Smooth muscle cell (in vitro differentiated cells): ENCODE measurements at regions not wholly inside any gene's neighbourhood (a gene's known extent, or its start where the extent isn't known, plus 50 kb on each side); places are given as distances from the start of the nearest gene placed in this dataset.

Source experiments
- DNase-seq: peaks from one replicate; lab custom pipeline; 2025; ENCODE audit not compliant: unreplicated experiment; lab: John Stamatoyannopoulos, UW
- H2AFZ ChIP-seq: fragments of 200-600 bp; sonication (generic); 2 replicates; pipeline ENCODE4 v1.6.0; 2016; ENCODE audit warnings: antibody characterized with exemption, low read depth, mild to moderate bottlenecking
- H3F3A ChIP-seq: fragments of 200-600 bp; sonication (generic); 2 replicates; pipeline ENCODE4 v1.6.0; 2017; ENCODE audit warnings: antibody characterized with exemption, low read depth
- H3K27ac ChIP-seq: fragments of 200-600 bp; sonication (generic); 2 replicates; pipeline ENCODE4 v1.5.1; 2016; ENCODE audit warnings: low read depth, mild to moderate bottlenecking
- H3K27me3 ChIP-seq: fragments of 200-600 bp; sonication (generic); 2 replicates; pipeline ENCODE4 v1.6.1; 2016; ENCODE audit warnings: low read depth, mild to moderate bottlenecking
- H3K36me3 ChIP-seq: fragments of 200-600 bp; sonication (generic); 2 replicates; pipeline ENCODE4 v1.5.1; 2016; ENCODE audit warnings: low read depth
- H3K4me1 ChIP-seq: fragments of 200-600 bp; sonication (generic); 2 replicates; pipeline ENCODE4 v1.5.1; 2016; ENCODE audit warnings: low read depth
- H3K4me2 ChIP-seq: fragments of 200-600 bp; sonication (generic); 2 replicates; pipeline ENCODE4 v1.6.0; 2016; ENCODE audit warnings: mild to moderate bottlenecking
- H3K4me3 ChIP-seq: fragments of 200-600 bp; sonication (generic); 2 replicates; pipeline ENCODE4 v1.5.1; 2016; ENCODE audit warnings: mild to moderate bottlenecking
- H3K79me2 ChIP-seq: fragments of 200-600 bp; sonication (generic); 2 replicates; pipeline ENCODE4 v1.6.0; 2016; ENCODE audit warnings: low read depth, mild to moderate bottlenecking
- H3K9ac ChIP-seq: fragments of 200-600 bp; sonication (generic); 2 replicates; pipeline ENCODE4 v1.6.0; 2016; ENCODE audit warnings: low read depth
- H3K9me3 ChIP-seq: fragments of 200-600 bp; sonication (generic); replicated peaks from 2 replicates; pipeline ENCODE4 v1.5.1; 2016; ENCODE audit warnings: low read depth
- H4K20me1 ChIP-seq: fragments of 200-600 bp; sonication (generic); 2 replicates; pipeline ENCODE4 v1.6.0; 2016; ENCODE audit warnings: low read depth
- CTCF ChIP-seq: fragments of 200-600 bp; sonication (generic); IDR thresholded peaks from 2 replicates; pipeline ENCODE4 v1.5.1; 2017; ENCODE audit warnings: borderline replicate concordance, mild to moderate bottlenecking, antibody characterized with exemption; ENCODE audit not compliant: insufficient read depth, poor library complexity, severe bottlenecking
- WGBS: methylation state at CpG from one replicate; pipeline ENCODE4 v1.1.7; 2016; ENCODE audit warnings: low lambda C conversion rate; 5-methylcytosine and 5-hydroxymethylcytosine counted together

- no peak for TF ChIP-seq CTCF
- Histone ChIP-seq H3K36me3 (no peaks in the 10 kb centered on the region), H3K27me3 (no peaks in the 10 kb centered on the region), H3K27ac (no peak overlapping the region), H3K79me2 (no peaks in the 10 kb centered on the region), H3K9me3 (no peaks in the 10 kb centered on the region), H4K20me1 (no peaks in the 10 kb centered on the region), H3K4me1 (no peaks in the 10 kb centered on the region), H3K4me3 (no peak overlapping the region), H3K9ac (no peak overlapping the region), H3F3A (no peaks in the 10 kb centered on the region), H2AFZ (no peak overlapping the region), H3K4me2 (no peak overlapping the region)
- WGBS, result 71% methylated on average over 1 of the region's 1 CpG
- no peak for DNase-seq
Observed at GRCh38 chr11:101342307-101342706, 212.7 kb upstream of the PGR start.

- H3K27ac ChIP-seq, result peak overlapping the region; percentile 57
- no peak overlapping the region for H3K4me3 ChIP-seq
- no peaks in the 10 kb centered on the region for H3K27me3 ChIP-seq
- no peak overlapping the region for H2AFZ ChIP-seq
- H4K20me1 ChIP-seq, result no peaks in the 10 kb centered on the region
- no peaks in the 10 kb centered on the region for H3F3A ChIP-seq
- 61% methylated on average over 1 of the region's 1 CpG for WGBS
- H3K9me3 ChIP-seq, result no peaks in the 10 kb centered on the region
- no peak for DNase-seq
- no peaks in the 10 kb centered on the region for H3K36me3 ChIP-seq
- no peaks in the 10 kb centered on the region for H3K79me2 ChIP-seq
- TF ChIP-seq CTCF, result no peak
- no peak overlapping the region for H3K4me2 ChIP-seq
- no peaks in the 10 kb centered on the region for H3K4me1 ChIP-seq
- H3K9ac ChIP-seq, result no peak overlapping the region
Observed at GRCh38 chr11:101341578-101341977, 212.0 kb upstream of the PGR start.

- no peaks in the 10 kb centered on the region for H3K27me3 ChIP-seq
- no peaks in the 10 kb centered on the region for H3K4me1 ChIP-seq
- H2AFZ ChIP-seq, result no peak overlapping the region
- no peak for TF ChIP-seq CTCF
- 59% methylated on average over 4 of the region's 4 CpGs for WGBS
- H3K4me2 ChIP-seq, result no peak overlapping the region
- no peak for DNase-seq
- H3F3A ChIP-seq, result no peaks in the 10 kb centered on the region
- no peak overlapping the region for H3K27ac ChIP-seq
- no peak overlapping the region for H3K4me3 ChIP-seq
- no peaks in the 10 kb centered on the region for H3K79me2 ChIP-seq
- H3K36me3 ChIP-seq, result no peaks in the 10 kb centered on the region
- H4K20me1 ChIP-seq, result no peaks in the 10 kb centered on the region
- no peaks in the 10 kb centered on the region for H3K9me3 ChIP-seq
- no peak overlapping the region for H3K9ac ChIP-seq
Observed at GRCh38 chr11:101336858-101337257, 207.2 kb upstream of the PGR start.

DNA sequence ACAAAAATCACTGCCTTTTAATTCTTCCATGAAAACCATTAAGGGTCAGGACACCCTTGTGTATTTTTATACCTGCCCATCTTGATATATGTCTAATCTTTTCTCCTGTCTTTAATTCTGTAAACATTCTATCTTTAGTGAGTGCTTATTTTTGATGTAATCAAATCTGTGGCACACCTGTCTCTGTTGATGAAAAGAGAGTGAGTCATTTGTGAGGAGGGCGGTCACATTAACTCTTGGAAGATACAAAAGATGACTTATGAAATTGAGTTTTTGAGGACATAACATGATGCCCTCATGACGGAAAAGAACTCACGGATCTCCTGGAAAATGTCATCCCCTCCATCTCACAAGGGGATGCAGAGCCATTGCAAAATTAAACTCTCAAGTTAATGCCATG, 206.5 kb upstream of the PGR start:
- Histone ChIP-seq H3K4me2 (no peak overlapping the region), H3K4me1 (no peaks in the 10 kb centered on the region), H3F3A (no peaks in the 10 kb centered on the region), H4K20me1 (no peaks in the 10 kb centered on the region), H3K27me3 (no peaks in the 10 kb centered on the region), H3K9me3 (no peaks in the 10 kb centered on the region), H2AFZ (no peak overlapping the region), H3K36me3 (no peaks in the 10 kb centered on the region), H3K79me2 (no peaks in the 10 kb centered on the region), H3K4me3 (no peak overlapping the region), H3K9ac (no peak overlapping the region), H3K27ac (no peak overlapping the region)
- no peak for TF ChIP-seq CTCF
- DNase-seq, result no peak
- 93% methylated on average over 3 of the region's 3 CpGs for WGBS
